Epithelial cell of proximal tubule (primary cell): ENCODE measurements at regions not wholly inside any gene's neighbourhood (a gene's known extent, or its start where the extent isn't known, plus 50 kb on each side); places are given as distances from the start of the nearest gene placed in this dataset.

Experiments
- DNase-seq: peaks from one replicate; pipeline ENCODE4 v3.0.0-alpha.2; 2011; ENCODE audit warnings: low read depth
- H3K4me3 ChIP-seq: 2 replicates; pipeline ENCODE4 v1.5.1; 2011; ENCODE audit warnings: low read depth, mild to moderate bottlenecking, low read length
- CTCF ChIP-seq: conservative IDR thresholded peaks from 2 replicates; pipeline ENCODE4 v1.5.1; 2012; ENCODE audit warnings: low read depth, mild to moderate bottlenecking, low read length

DNA sequence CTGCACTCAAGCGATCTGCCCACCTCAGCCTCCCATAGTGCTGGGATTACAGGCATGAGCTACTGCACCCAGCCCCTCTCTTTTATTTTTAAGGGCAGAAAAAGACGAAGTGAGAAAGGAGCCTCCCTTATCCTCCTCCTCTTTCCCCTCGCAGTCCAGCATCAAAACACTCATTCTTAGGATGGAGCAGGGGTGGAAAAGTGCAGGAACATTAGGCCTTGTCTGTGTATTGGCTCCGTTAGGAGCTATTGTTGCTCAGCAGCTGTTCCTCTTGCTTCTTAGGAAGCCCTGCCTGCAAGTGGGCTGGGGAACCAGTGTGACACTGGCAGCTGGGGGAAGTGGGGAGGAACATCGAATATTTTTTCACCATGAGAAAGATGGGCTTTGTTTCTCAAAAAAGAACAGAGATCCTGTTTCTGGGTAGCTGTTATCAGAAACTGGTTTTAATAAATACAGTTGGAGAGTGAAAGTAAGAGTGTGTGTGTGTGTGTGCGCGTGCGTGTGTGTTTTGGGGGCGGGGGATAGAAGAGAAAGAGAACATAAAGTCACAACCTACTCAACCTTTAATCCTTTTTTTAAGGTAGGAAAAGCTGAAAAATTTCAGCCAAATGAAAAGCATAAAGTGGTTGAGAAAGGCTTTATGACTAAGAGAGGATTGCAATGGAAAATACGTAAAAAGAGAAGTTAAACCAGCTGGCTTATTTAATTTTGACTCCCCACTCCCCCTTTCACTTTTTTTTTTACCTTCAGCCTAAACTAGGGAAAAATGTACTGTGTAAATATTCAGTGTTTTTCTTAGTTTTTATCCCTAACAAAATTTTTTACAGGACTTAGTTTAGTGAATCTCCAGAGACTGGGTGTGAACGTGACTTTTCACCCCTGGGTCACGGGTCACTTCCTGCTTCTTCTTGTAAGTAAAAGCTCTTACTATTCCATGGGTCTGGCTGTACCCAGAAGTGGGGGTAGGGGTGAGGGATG is 197.2 kb upstream of the PLEKHG7 start:
- no peak overlapping the region for H3K4me3 ChIP-seq
- TF ChIP-seq CTCF = no peak
- DNase-seq = no peak

- no peak for TF ChIP-seq CTCF
- no peak overlapping the region for H3K4me3 ChIP-seq
- no peak for DNase-seq
Observed at GRCh38 chr12:92504594-92504981, 198.2 kb upstream of the PLEKHG7 start.

GRCh38 chr12:92503971-92504593 is 198.7 kb upstream of the PLEKHG7 start:
- no peak for DNase-seq
- TF ChIP-seq CTCF = no peak
- H3K4me3 ChIP-seq = no peak overlapping the region

DNA sequence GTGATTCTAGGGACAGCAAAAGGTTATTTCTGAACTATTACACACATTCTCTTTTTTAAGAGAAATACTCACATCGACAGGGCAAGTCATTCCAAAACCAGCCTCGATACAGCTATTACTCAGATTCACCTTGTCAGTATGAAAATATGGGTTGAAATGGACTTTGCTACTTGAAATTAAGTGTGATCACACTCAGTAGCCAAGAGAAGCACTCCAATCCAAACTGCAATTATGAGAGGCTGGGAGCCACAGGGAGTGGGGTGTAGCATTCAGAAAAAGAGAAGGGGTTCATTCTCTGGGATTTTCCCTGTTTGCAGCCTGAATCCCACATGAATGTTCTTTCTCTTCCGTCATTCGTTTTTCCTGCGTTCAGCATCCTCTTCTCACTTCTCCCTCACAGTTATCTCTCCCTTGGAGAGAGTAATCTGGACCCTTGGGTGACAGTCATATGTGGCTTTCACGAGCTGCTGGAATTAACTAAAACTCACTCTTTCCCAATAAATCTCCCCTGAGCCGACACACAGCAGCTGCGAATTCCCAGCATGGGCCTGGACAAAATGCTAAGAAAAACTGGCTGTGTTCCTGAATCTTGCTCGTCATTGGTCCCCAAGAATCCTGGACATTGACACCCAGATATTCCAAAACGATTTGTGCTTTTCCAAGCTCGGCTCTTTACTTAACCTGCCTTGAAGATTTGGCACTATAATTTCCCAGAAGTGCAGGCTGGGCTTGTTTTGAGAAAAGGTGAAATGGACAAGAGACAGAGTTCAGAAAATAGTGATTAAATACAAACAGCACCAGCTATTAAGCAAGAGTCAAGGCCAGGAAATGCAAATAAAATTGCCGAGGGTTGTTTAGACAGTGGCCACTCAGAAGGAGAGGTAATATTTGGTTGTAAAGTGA is 199.5 kb upstream of the PLEKHG7 start:
- H3K4me3 ChIP-seq = no peak overlapping the region
- TF ChIP-seq CTCF = no peak
- no peak for DNase-seq

DNA sequence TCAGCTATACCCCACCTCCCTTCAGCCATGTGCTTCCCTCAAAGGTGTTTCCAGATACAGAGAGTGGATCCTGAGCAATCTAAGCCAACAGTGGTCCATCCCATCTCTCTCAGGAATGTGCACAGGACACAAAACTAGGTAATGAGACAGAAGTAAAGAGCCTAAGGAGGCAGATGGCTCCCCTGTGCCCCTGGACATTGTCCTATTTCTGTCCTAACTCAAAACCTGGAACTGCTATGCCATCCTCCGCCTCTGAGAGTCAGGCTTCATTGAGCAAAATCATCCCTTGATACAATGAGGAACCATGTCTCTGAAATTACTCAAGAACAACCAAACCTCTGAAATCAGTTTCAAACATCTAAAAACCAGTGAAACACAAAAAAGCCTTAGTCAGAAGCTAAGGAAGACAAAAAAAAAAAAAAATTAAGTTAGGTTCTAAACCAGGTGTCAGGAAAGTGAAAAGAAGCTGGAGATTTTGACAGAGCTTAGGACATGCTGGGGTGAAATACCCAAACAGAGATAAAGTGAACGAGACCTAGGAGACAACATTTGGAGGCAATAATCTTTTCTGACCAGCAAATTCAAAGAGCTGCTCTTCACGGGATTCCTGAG is 200.3 kb upstream of the PLEKHG7 start:
- DNase-seq = no peak
- no peak overlapping the region for H3K4me3 ChIP-seq
- TF ChIP-seq CTCF = peak; percentile 52

DNA sequence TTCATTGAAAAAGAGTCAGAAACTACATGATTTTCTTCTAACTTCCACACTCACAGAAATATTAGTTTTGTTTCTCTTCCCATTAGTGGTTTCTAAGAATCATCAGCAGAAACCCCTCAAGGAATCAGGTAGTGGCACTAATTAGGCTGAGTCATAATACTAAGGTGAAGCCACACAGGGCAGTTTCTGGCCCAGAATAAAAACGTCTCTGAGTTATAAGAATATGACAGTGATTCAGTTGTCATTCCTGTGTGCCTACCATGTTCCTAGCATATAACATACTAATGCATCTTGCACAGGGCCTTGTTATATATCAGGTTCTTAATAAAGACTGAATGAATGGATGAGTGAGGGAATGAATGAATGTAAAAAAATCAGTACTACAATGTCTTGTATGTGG is 206.0 kb upstream of the PLEKHG7 start:
- TF ChIP-seq CTCF = no peak
- no peak for DNase-seq
- H3K4me3 ChIP-seq = no peak overlapping the region
